ENCODE measurements at regions not wholly inside any gene's neighbourhood (a gene's known extent, or its start where the extent isn't known, plus 50 kb on each side); places are given as distances from the start of the nearest gene placed in this dataset.

- TF ChIP-seq CTCF (conservative IDR thresholded peaks at IDR 0.05) = no peak
- no peak for TF ChIP-seq EZH2 (IDR thresholded peaks at IDR 0.05; ENCODE audit: low read depth)
These were observed 236.3 kb upstream of the NAV3 start for GRCh38 chr12:77594366-77594765.
